Tibial artery (tissue), 4 donors: ENCODE measurements at regions not wholly inside any gene's neighbourhood (a gene's known extent, or its start where the extent isn't known, plus 50 kb on each side); places are given as distances from the start of the nearest gene placed in this dataset.
"Not testable (repeated sequence)": the region's sequence is repeated elsewhere in the genome, so short reads cannot be mapped to it uniquely, and the experiment has no call there.

Experiments
- DNase-seq, 2 donors: peaks; one replicate each; pipeline ENCODE4 v3.0.0-alpha.2; 2019
- H3K27ac ChIP-seq, 2 donors: fragments of 200-600 bp; sonication (generic) in 1 of 2; 1 replicate in 1 of 2; 2 replicates in 1 of 2; pipeline ENCODE4 v1.5.1; 2018 to 2019; ENCODE audit warnings: mild to moderate bottlenecking in 1 of 2
- H3K27me3 ChIP-seq, 2 donors: fragments of 200-600 bp; sonication (generic) in 1 of 2; one replicate each; pipeline versions ENCODE4 v1.5.1 to v1.6.0; 2016 to 2019
- H3K36me3 ChIP-seq, 3 donors: fragments of 200-600 bp; sonication (generic) in 2 of 3; one replicate each; pipeline ENCODE4 v1.5.1; 2016 to 2019; ENCODE audit warnings: mild to moderate bottlenecking in 2 of 3
- H3K4me1 ChIP-seq, 4 donors: fragments of 200-600 bp; sonication (generic) in 2 of 4; 1 replicate in 3 of 4; 2 replicates in 1 of 4; pipeline ENCODE4 v1.5.1; 2016 to 2019
- H3K4me3 ChIP-seq, 2 donors: fragments of 200-600 bp; sonication (generic) in 1 of 2; 1 replicate in 1 of 2; 2 replicates in 1 of 2; pipeline ENCODE4 v1.5.1; 2018 to 2019; ENCODE audit warnings: mild to moderate bottlenecking in 2 of 2
- H3K9me3 ChIP-seq, 3 donors: fragments of 200-600 bp; sonication (generic) in 1 of 3; one replicate each; pipeline ENCODE4 v1.5.1; 2016 to 2019
- intact Hi-C: fragments of 100-400 bp; cut with DNase I; formaldehyde crosslinking; loops from one replicate; pipeline ENCODE4 v1.15.0; 2023; ENCODE audit warnings: low total_unique reads
- TF ChIP-seq, protein P1 (sequence below), 2 experiments: fragments of 200-600 bp in 1 of 2; fragments of 450-650 bp in 1 of 2; IDR thresholded peaks; one replicate each; pipeline ENCODE4 v1.5.1; 2017 to 2019; ENCODE audit warnings: antibody characterized with exemption in 2 of 2, mild to moderate bottlenecking in 1 of 2, moderate library complexity in 1 of 2

DNA sequence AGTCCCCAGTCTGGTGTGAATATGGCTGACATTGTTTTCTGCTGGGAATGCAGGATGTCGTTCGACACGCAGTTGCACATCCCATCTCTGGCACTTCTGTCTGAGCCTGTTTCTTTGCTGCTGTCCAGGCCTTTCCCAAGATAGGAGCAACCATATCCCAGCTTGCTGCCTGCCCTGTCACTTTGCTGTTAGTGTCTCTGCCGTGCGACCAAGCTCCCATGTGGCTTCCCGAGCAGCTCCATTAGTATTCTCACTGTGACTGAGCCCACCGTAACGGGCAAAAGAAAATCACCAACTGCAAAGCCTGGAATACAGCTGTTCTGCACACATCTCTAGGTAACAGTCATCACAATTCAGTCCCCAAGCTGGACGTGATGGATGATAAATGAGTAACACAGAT, 66.0 kb upstream of the CPSF6 start:
- Histone ChIP-seq H3K36me3 (no peaks in the 10 kb centered on the region), H3K9me3 (no peaks in the 10 kb centered on the region), H3K27ac (no peak overlapping the region), H3K4me1 (no peaks in the 10 kb centered on the region), H3K27me3 (no peaks in the 10 kb centered on the region), H3K4me3 (no peak overlapping the region)
- no peak for DNase-seq
- TF ChIP-seq, protein P1, sequence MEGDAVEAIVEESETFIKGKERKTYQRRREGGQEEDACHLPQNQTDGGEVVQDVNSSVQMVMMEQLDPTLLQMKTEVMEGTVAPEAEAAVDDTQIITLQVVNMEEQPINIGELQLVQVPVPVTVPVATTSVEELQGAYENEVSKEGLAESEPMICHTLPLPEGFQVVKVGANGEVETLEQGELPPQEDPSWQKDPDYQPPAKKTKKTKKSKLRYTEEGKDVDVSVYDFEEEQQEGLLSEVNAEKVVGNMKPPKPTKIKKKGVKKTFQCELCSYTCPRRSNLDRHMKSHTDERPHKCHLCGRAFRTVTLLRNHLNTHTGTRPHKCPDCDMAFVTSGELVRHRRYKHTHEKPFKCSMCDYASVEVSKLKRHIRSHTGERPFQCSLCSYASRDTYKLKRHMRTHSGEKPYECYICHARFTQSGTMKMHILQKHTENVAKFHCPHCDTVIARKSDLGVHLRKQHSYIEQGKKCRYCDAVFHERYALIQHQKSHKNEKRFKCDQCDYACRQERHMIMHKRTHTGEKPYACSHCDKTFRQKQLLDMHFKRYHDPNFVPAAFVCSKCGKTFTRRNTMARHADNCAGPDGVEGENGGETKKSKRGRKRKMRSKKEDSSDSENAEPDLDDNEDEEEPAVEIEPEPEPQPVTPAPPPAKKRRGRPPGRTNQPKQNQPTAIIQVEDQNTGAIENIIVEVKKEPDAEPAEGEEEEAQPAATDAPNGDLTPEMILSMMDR (IDR thresholded peaks at IDR 0.05): no peak
- intact Hi-C loops: no loop called here

DNA sequence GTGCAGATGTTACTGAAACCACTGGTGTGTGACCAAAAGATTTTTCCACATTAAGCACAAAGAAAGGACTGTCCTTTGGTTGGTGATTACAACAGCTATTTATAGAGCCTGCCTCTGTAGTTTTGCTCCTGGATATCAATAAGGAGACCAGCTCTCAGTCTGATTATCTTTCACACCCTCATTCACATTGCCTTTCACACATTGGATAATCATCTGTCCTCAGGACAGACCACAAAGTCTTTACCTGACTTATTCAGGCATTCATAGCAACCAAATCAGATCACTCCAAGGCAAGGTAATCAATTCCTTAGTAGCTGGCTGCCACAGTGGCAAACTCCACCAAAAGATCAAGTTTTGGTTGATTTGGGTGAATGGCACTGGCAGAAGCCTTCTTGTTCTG, 59.6 kb upstream of the CPSF6 start:
- TF ChIP-seq, protein P1 (IDR thresholded peaks at IDR 0.05): no peak
- no peaks in the 10 kb centered on the region for H3K36me3 ChIP-seq
- no peak overlapping the region for H3K27ac ChIP-seq
- no peaks in the 10 kb centered on the region for H3K4me1 ChIP-seq
- H3K9me3 ChIP-seq: no peaks in the 10 kb centered on the region
- no peaks in the 10 kb centered on the region for H3K27me3 ChIP-seq
- DNase-seq: no peak
- H3K4me3 ChIP-seq: no peak overlapping the region
- intact Hi-C loops: no loop called here

DNA sequence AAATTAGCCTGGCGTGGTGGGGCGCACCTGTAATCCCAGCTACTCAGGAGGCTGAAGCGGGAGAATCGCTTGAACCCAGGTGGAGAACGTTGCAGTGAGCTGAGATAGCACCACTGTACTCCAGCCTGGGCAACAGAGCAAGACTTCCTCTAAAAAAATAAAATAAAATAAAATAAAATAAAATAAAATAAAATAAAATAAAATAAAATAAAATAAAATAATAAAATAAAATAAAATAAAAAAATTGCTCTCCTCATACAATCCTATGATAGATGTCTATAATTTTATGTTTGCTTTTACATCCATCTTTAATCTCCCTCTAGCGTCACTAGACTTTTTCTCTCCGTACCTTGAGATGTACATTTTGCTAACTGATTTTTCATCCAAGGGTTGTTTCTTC, 51.8 kb upstream of the CPSF6 start:
- DNase-seq, H3K27ac ChIP-seq, H3K4me3 ChIP-seq, H3K27me3 ChIP-seq, intact Hi-C loops, H3K36me3 ChIP-seq, H3K9me3 ChIP-seq, H3K4me1 ChIP-seq: not testable (repeated sequence)

DNA sequence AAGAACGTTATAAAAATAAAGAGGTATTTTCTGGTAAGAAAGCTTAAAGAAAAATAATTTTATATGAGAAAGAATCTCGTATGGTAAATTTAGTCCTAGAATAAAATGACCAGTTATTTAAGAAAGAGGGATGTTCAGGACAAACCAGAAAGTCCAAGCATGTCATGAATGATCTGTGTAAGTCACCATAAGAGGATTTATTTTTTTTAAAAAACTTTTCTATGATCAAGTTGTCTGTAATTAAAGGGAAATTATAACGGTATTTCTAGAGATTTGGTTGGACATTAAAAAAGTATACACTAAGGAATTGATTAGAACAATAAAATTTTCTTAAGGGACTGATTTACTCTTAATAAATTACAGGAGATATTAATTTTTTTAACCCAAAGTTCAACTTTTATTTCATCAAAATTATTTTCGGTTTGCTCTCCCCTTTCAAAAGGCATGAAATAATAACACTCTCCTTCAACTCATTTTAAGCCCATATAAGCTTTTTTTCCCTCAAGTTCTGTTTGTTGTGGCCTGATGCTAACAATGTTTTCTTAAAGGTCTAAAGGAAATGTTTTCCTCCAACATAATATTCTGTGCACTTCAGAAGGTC, 49.9 kb upstream of the CPSF6 start:
- no peak overlapping the region for H3K4me3 ChIP-seq
- no peaks in the 10 kb centered on the region for H3K4me1 ChIP-seq
- no peaks in the 10 kb centered on the region for H3K27me3 ChIP-seq
- DNase-seq: no peak
- H3K27ac ChIP-seq: no peak overlapping the region
- H3K36me3 ChIP-seq: no peaks in the 10 kb centered on the region
- intact Hi-C loops: no loop called here
- H3K9me3 ChIP-seq: peaks cover 0 to 4% (median 0%) of the 10 kb centered on the region in 3 donors
- TF ChIP-seq, protein P1 (IDR thresholded peaks at IDR 0.05): no peak
